ENCODE measurements at regions not wholly inside any gene's neighbourhood (a gene's known extent, or its start where the extent isn't known, plus 50 kb on each side); places are given as distances from the start of the nearest gene placed in this dataset.

DNA sequence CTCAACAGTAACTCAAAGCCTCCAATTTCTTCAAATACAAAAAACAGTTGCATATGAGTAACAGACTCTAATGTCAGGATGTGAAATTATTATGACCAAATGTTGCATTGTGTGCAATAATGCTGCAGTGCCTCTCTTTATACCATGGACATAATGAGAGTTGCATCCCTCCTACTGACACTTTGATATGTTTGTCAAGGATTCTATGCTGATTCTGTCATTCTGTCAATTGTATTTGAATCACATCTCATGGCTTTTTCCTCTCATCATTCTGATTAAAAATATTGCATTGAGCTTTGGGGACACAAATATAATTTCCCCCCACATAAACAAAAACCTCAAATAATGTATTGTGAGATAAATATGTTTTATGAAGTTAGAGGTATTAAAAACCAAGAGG lies 84.6 kb upstream of the SGCE start:
- TF ChIP-seq, protein P1, sequence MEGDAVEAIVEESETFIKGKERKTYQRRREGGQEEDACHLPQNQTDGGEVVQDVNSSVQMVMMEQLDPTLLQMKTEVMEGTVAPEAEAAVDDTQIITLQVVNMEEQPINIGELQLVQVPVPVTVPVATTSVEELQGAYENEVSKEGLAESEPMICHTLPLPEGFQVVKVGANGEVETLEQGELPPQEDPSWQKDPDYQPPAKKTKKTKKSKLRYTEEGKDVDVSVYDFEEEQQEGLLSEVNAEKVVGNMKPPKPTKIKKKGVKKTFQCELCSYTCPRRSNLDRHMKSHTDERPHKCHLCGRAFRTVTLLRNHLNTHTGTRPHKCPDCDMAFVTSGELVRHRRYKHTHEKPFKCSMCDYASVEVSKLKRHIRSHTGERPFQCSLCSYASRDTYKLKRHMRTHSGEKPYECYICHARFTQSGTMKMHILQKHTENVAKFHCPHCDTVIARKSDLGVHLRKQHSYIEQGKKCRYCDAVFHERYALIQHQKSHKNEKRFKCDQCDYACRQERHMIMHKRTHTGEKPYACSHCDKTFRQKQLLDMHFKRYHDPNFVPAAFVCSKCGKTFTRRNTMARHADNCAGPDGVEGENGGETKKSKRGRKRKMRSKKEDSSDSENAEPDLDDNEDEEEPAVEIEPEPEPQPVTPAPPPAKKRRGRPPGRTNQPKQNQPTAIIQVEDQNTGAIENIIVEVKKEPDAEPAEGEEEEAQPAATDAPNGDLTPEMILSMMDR (IDR thresholded peaks at IDR 0.05 in 4 of 5, conservative IDR thresholded peaks at IDR 0.05 in 1 of 5) = no peak
- no peak for TF ChIP-seq POLR2A (IDR thresholded peaks at IDR 0.05)

All from gastrocnemius medialis (tissue), 4 donors.